A172 (cell line): ENCODE measurements at regions not wholly inside any gene's neighbourhood (a gene's known extent, or its start where the extent isn't known, plus 50 kb on each side); places are given as distances from the start of the nearest gene placed in this dataset.

Experiments used
- DNase-seq: peaks from one replicate; pipeline ENCODE4 v3.0.0-alpha.2; 2015; ENCODE audit warnings: low spot score

GRCh38 chr1:218575856-218576255, 230.7 kb downstream of the TGFB2 start:
- no peak for DNase-seq

GRCh38 chr1:218582646-218583045, 237.5 kb downstream of the TGFB2 start:
- DNase-seq, result no peak

GRCh38 chr1:218584418-218585155, 239.5 kb downstream of the TGFB2 start:
- DNase-seq, result peak; percentile 95

GRCh38 chr1:218585511-218586184, 240.5 kb downstream of the TGFB2 start:
- peak; percentile 94 for DNase-seq

- DNase-seq, result no peak
These were observed 242.8 kb downstream of the TGFB2 start for GRCh38 chr1:218587900-218588299.

- DNase-seq, result no peak
These were observed 243.5 kb downstream of the TGFB2 start for GRCh38 chr1:218588540-218589172.

- DNase-seq, result no peak
These were observed 244.4 kb downstream of the TGFB2 start for GRCh38 chr1:218589487-218589886.

GRCh38 chr1:218591966-218592365, 246.8 kb downstream of the TGFB2 start:
- DNase-seq, result peak; percentile 62

- DNase-seq, result peak; percentile 81
These were observed 247.6 kb downstream of the TGFB2 start for GRCh38 chr1:218592688-218593087.

GRCh38 chr1:218600968-218601367, 255.8 kb downstream of the TGFB2 start:
- DNase-seq, result no peak

- no peak for DNase-seq
These were observed 259.1 kb downstream of the TGFB2 start for GRCh38 chr1:218604217-218604616.

- DNase-seq, result no peak
These were observed 266.9 kb downstream of the TGFB2 start for GRCh38 chr1:218611916-218612585.

GRCh38 chr1:218613105-218613504, 268.0 kb downstream of the TGFB2 start:
- no peak for DNase-seq

- DNase-seq, result no peak
These were observed 268.9 kb downstream of the TGFB2 start for GRCh38 chr1:218614031-218614430.

- peak; percentile 53 for DNase-seq
These were observed 271.5 kb downstream of the TGFB2 start for GRCh38 chr1:218616681-218617080.

GRCh38 chr1:218617986-218618385, 272.9 kb downstream of the TGFB2 start:
- no peak for DNase-seq

- DNase-seq, result peak; percentile 11
These were observed 275.8 kb downstream of the TGFB2 start for GRCh38 chr1:218620956-218621355.

GRCh38 chr1:218624052-218624451, 278.9 kb downstream of the TGFB2 start:
- DNase-seq, result no peak

GRCh38 chr1:218625393-218625792, 280.3 kb downstream of the TGFB2 start:
- DNase-seq, result no peak

- DNase-seq, result no peak
These were observed 288.3 kb downstream of the TGFB2 start for GRCh38 chr1:218633238-218633988.

GRCh38 chr1:218634212-218634611, 289.1 kb downstream of the TGFB2 start:
- DNase-seq, result no peak

GRCh38 chr1:218636548-218636947, 291.4 kb downstream of the TGFB2 start:
- DNase-seq, result no peak
